ENCODE measurements at regions not wholly inside any gene's neighbourhood (a gene's known extent, or its start where the extent isn't known, plus 50 kb on each side); places are given as distances from the start of the nearest gene placed in this dataset.

DNA sequence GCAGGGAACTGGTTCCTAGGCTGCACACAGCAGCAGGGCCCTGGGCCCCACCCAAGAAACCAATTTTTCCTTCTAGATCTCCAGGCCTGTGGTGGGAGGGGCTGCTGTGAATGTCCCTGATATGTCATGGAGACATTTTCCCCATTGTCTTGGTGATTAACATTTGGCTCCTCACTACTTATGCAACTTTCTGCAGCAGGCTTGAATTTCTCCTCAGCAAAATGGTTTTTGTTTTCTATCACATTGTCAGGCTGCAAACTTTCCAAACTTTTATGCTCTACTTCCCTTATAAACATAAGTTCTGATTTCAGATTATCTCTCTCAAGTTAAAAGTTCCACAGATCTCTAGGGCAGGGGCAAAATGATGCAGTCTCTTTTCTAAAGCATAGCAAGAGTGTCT is 310.2 kb upstream of the PCDH20 start:
- TF ChIP-seq, protein P1, sequence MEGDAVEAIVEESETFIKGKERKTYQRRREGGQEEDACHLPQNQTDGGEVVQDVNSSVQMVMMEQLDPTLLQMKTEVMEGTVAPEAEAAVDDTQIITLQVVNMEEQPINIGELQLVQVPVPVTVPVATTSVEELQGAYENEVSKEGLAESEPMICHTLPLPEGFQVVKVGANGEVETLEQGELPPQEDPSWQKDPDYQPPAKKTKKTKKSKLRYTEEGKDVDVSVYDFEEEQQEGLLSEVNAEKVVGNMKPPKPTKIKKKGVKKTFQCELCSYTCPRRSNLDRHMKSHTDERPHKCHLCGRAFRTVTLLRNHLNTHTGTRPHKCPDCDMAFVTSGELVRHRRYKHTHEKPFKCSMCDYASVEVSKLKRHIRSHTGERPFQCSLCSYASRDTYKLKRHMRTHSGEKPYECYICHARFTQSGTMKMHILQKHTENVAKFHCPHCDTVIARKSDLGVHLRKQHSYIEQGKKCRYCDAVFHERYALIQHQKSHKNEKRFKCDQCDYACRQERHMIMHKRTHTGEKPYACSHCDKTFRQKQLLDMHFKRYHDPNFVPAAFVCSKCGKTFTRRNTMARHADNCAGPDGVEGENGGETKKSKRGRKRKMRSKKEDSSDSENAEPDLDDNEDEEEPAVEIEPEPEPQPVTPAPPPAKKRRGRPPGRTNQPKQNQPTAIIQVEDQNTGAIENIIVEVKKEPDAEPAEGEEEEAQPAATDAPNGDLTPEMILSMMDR (IDR thresholded peaks at IDR 0.05; ENCODE audit: low read depth, low read length, poor library complexity, severe bottlenecking), result no peak
- no peak for TF ChIP-seq EZH2phosphoT487 (IDR thresholded peaks at IDR 0.05; ENCODE audit: borderline replicate concordance, low read length)
